ENCODE measurements at regions not wholly inside any gene's neighbourhood (a gene's known extent, or its start where the extent isn't known, plus 50 kb on each side); places are given as distances from the start of the nearest gene placed in this dataset.

DNA sequence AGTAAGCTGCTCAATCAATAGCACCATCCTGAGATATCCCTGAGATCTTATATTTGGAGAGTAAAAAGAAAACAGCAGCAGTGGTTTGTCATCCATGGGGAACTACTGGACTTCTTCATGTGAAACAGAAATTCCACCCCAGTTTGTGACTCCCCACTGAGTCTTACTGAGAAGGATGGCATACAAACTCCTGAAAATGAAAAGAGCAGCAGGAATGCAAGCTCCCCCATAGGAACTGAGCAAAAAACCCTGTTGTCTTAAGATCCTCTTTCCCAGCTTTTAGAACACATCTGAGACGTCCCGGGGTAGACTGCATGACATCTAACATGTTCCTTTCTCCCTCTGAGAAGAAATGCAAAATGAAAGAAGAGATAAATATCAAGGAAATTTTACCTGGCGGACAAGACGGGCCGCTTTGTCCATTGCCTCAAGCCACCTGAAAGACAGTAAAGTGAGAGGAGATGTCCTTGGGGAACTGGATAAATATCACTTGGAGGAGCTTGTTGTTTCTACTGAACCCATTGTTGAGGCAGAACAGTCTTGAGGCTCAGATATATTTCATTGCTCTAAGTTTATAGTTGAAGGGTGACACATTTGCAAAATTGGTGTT lies 117.1 kb downstream of the NUDT12 start:
- TF ChIP-seq, protein P1, sequence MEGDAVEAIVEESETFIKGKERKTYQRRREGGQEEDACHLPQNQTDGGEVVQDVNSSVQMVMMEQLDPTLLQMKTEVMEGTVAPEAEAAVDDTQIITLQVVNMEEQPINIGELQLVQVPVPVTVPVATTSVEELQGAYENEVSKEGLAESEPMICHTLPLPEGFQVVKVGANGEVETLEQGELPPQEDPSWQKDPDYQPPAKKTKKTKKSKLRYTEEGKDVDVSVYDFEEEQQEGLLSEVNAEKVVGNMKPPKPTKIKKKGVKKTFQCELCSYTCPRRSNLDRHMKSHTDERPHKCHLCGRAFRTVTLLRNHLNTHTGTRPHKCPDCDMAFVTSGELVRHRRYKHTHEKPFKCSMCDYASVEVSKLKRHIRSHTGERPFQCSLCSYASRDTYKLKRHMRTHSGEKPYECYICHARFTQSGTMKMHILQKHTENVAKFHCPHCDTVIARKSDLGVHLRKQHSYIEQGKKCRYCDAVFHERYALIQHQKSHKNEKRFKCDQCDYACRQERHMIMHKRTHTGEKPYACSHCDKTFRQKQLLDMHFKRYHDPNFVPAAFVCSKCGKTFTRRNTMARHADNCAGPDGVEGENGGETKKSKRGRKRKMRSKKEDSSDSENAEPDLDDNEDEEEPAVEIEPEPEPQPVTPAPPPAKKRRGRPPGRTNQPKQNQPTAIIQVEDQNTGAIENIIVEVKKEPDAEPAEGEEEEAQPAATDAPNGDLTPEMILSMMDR (IDR thresholded peaks at IDR 0.05), result no peak
- no peak for TF ChIP-seq POLR2A (IDR thresholded peaks at IDR 0.05)
- no peak for TF ChIP-seq EP300 (IDR thresholded peaks at IDR 0.05)
